Activated CD4-positive, alpha-beta T cell treated with anti-CD3 and anti-CD28 coated beads, Interleukin-2, amount 50 U/mL, for 16 hours (primary cell): ENCODE measurements at regions not wholly inside any gene's neighbourhood (a gene's known extent, or its start where the extent isn't known, plus 50 kb on each side); places are given as distances from the start of the nearest gene placed in this dataset.

ENCODE experiments used
- DNase-seq: peaks from one replicate; pipeline ENCODE4 v3.0.0-alpha.2; 2020

- no peak for DNase-seq
Measured at GRCh38 chr10:54914049-54914448, 113.0 kb upstream of the PCDH15 start.

GRCh38 chr10:54909165-54909564 is 108.1 kb upstream of the PCDH15 start:
- DNase-seq = no peak

- no peak for DNase-seq
Measured at GRCh38 chr10:54908019-54908418, 107.0 kb upstream of the PCDH15 start.

- no peak for DNase-seq
Measured at GRCh38 chr10:54906940-54907339, 105.9 kb upstream of the PCDH15 start.

- no peak for DNase-seq
Measured at GRCh38 chr10:54905578-54906192, 104.7 kb upstream of the PCDH15 start.

- no peak for DNase-seq
Measured at GRCh38 chr10:54904833-54905232, 103.8 kb upstream of the PCDH15 start.

GRCh38 chr10:54903745-54904144 is 102.7 kb upstream of the PCDH15 start:
- DNase-seq = no peak

GRCh38 chr10:54900584-54900983 is 99.6 kb upstream of the PCDH15 start:
- DNase-seq = no peak

- no peak for DNase-seq
Measured at GRCh38 chr10:54880996-54881395, 80.0 kb upstream of the PCDH15 start.

GRCh38 chr10:54869022-54869421 is 68.0 kb upstream of the PCDH15 start:
- DNase-seq = no peak

- no peak for DNase-seq
Measured at GRCh38 chr10:54866666-54867065, 65.6 kb upstream of the PCDH15 start.

- DNase-seq = no peak
Measured at GRCh38 chr10:54854843-54855242, 53.8 kb upstream of the PCDH15 start.

- no peak for DNase-seq
Measured at GRCh38 chr10:54854389-54854788, 53.4 kb upstream of the PCDH15 start.

- no peak for DNase-seq
Measured at GRCh38 chr10:54853883-54854282, 52.9 kb upstream of the PCDH15 start.
